ENCODE measurements at regions not wholly inside any gene's neighbourhood (a gene's known extent, or its start where the extent isn't known, plus 50 kb on each side); places are given as distances from the start of the nearest gene placed in this dataset.
"Not testable (repeated sequence)": the region's sequence is repeated elsewhere in the genome, so short reads cannot be mapped to it uniquely, and the experiment has no call there.

GRCh38 chr4:29966386-29966785 lies 753.8 kb upstream of the PCDH7 start:
- no peak overlapping the region for H3K4me3 Mint-ChIP-seq
- no peak overlapping the region for H3K27ac Mint-ChIP-seq
- no peaks in the 10 kb centered on the region for H3K27me3 Mint-ChIP-seq
- H3K9me3 Mint-ChIP-seq: peaks cover 0 to 5% of the 10 kb centered on the region in 2 donors
- ATAC-seq: no peak
- DNase-seq: no peak
- H3K4me1 Mint-ChIP-seq: no peaks in the 10 kb centered on the region

GRCh38 chr4:29970626-29971025 lies 749.5 kb upstream of the PCDH7 start:
- no peak for DNase-seq
- H3K27me3 Mint-ChIP-seq: no peaks in the 10 kb centered on the region

GRCh38 chr4:29972121-29972520 lies 748.0 kb upstream of the PCDH7 start:
- Mint-ChIP-seq H3K4me3 (no peak overlapping the region), H3K27ac (no peak overlapping the region), H3K27me3 (no peaks in the 10 kb centered on the region), H3K4me1 (no peaks in the 10 kb centered on the region), H3K9me3 (peaks cover 0 to 5% of the 10 kb centered on the region in 2 donors)
- ATAC-seq (no peak), DNase-seq (no peak)

More at GRCh38 chr4:29970626-29971025, 749.5 kb upstream of the PCDH7 start:
- ATAC-seq: no peak
- Mint-ChIP-seq H3K4me1 (no peaks in the 10 kb centered on the region), H3K9me3 (peaks cover 0 to 5% of the 10 kb centered on the region in 2 donors), H3K4me3 (no peak overlapping the region), H3K27ac (no peak overlapping the region)

GRCh38 chr4:29983890-29984289 lies 736.3 kb upstream of the PCDH7 start:
- no peak for ATAC-seq
- H3K4me3 Mint-ChIP-seq: no peak overlapping the region
- no peak for DNase-seq
- no peaks in the 10 kb centered on the region for H3K4me1 Mint-ChIP-seq
- H3K9me3 Mint-ChIP-seq: peaks cover 4 to 11% of the 10 kb centered on the region in 2 donors
- H3K27me3 Mint-ChIP-seq: no peaks in the 10 kb centered on the region
- H3K27ac Mint-ChIP-seq: no peak overlapping the region

GRCh38 chr4:30001628-30002027 lies 718.5 kb upstream of the PCDH7 start:
- ATAC-seq (no peak), DNase-seq (no peak)
- Mint-ChIP-seq H3K27me3 (no peaks in the 10 kb centered on the region), H3K4me3 (no peak overlapping the region), H3K4me1 (no peaks in the 10 kb centered on the region), H3K9me3 (peaks cover 6 to 8% of the 10 kb centered on the region in 2 donors), H3K27ac (no peak overlapping the region)

GRCh38 chr4:30002341-30002740 lies 717.8 kb upstream of the PCDH7 start:
- DNase-seq: no peak

GRCh38 chr4:30005995-30006394 lies 714.2 kb upstream of the PCDH7 start:
- Mint-ChIP-seq H3K27me3 (no peaks in the 10 kb centered on the region), H3K9me3 (peaks cover 19 to 24% of the 10 kb centered on the region in 2 donors), H3K27ac (no peak overlapping the region), H3K4me1 (no peaks in the 10 kb centered on the region), H3K4me3 (no peak overlapping the region)
- no peak for DNase-seq
- ATAC-seq: no peak

More at GRCh38 chr4:30002341-30002740, 717.8 kb upstream of the PCDH7 start:
- no peaks in the 10 kb centered on the region for H3K27me3 Mint-ChIP-seq
- no peak for ATAC-seq
- peaks cover 12 to 15% of the 10 kb centered on the region in 2 donors for H3K9me3 Mint-ChIP-seq
- H3K27ac Mint-ChIP-seq: no peak overlapping the region
- H3K4me3 Mint-ChIP-seq: no peak overlapping the region
- H3K4me1 Mint-ChIP-seq: no peaks in the 10 kb centered on the region

- ATAC-seq: no peak
- Mint-ChIP-seq H3K27ac (no peak overlapping the region), H3K27me3 (no peaks in the 10 kb centered on the region), H3K4me3 (no peak overlapping the region), H3K9me3 (peaks cover 9 to 10% of the 10 kb centered on the region in 2 donors), H3K4me1 (no peaks in the 10 kb centered on the region)
- DNase-seq: no peak
Observed at GRCh38 chr4:30024526-30024925, 695.6 kb upstream of the PCDH7 start.

- Mint-ChIP-seq H3K9me3 (peaks cover 10 to 17% of the 10 kb centered on the region in 2 donors), H3K27me3 (no peaks in the 10 kb centered on the region), H3K4me3 (no peak overlapping the region), H3K4me1 (no peaks in the 10 kb centered on the region), H3K27ac (no peak overlapping the region)
- no peak for DNase-seq
- ATAC-seq: no peak
Observed at GRCh38 chr4:30028826-30029225, 691.3 kb upstream of the PCDH7 start.

GRCh38 chr4:30056016-30056766 lies 664.0 kb upstream of the PCDH7 start:
- peaks cover 10 to 15% of the 10 kb centered on the region in 2 donors for H3K9me3 Mint-ChIP-seq
- ATAC-seq: no peak
- no peak overlapping the region for H3K4me3 Mint-ChIP-seq
- no peaks in the 10 kb centered on the region for H3K27me3 Mint-ChIP-seq
- no peak overlapping the region for H3K27ac Mint-ChIP-seq
- no peak for DNase-seq
- no peaks in the 10 kb centered on the region for H3K4me1 Mint-ChIP-seq

GRCh38 chr4:30068234-30068633 lies 651.9 kb upstream of the PCDH7 start:
- ATAC-seq (no peak), DNase-seq (no peak)
- Mint-ChIP-seq H3K4me3 (no peak overlapping the region), H3K9me3 (peaks cover 11 to 23% of the 10 kb centered on the region in 2 donors), H3K27ac (no peak overlapping the region), H3K27me3 (no peaks in the 10 kb centered on the region), H3K4me1 (no peaks in the 10 kb centered on the region)

- H3K4me3 Mint-ChIP-seq: no peak overlapping the region
- no peaks in the 10 kb centered on the region for H3K27me3 Mint-ChIP-seq
- H3K9me3 Mint-ChIP-seq: peaks cover 11 to 37% of the 10 kb centered on the region in 2 donors
- ATAC-seq (no peak), DNase-seq (no peak)
- no peaks in the 10 kb centered on the region for H3K4me1 Mint-ChIP-seq
- H3K27ac Mint-ChIP-seq: no peak overlapping the region
Observed at GRCh38 chr4:30073011-30073710, 647.0 kb upstream of the PCDH7 start.

GRCh38 chr4:30092420-30093128 lies 627.6 kb upstream of the PCDH7 start:
- peaks cover 10 to 25% of the 10 kb centered on the region in 2 donors for H3K9me3 Mint-ChIP-seq
- H3K27ac Mint-ChIP-seq, H3K4me3 Mint-ChIP-seq, ATAC-seq, H3K27me3 Mint-ChIP-seq, DNase-seq, H3K4me1 Mint-ChIP-seq: not testable (repeated sequence)

GRCh38 chr4:30094887-30095286 lies 625.3 kb upstream of the PCDH7 start:
- H3K4me3 Mint-ChIP-seq: no peak overlapping the region
- H3K4me1 Mint-ChIP-seq: no peaks in the 10 kb centered on the region
- H3K27me3 Mint-ChIP-seq: no peaks in the 10 kb centered on the region
- H3K9me3 Mint-ChIP-seq: peaks cover 3 to 26% of the 10 kb centered on the region in 2 donors
- no peak overlapping the region for H3K27ac Mint-ChIP-seq
- DNase-seq (no peak), ATAC-seq (no peak)

GRCh38 chr4:30103455-30103854 lies 616.7 kb upstream of the PCDH7 start:
- Mint-ChIP-seq H3K4me3 (no peak overlapping the region), H3K27me3 (no peaks in the 10 kb centered on the region), H3K9me3 (peaks cover 9 to 13% of the 10 kb centered on the region in 2 donors)

GRCh38 chr4:30116401-30116800 lies 603.8 kb upstream of the PCDH7 start:
- no peak overlapping the region for H3K4me3 Mint-ChIP-seq
- H3K4me1 Mint-ChIP-seq: no peaks in the 10 kb centered on the region
- no peak overlapping the region for H3K27ac Mint-ChIP-seq
- ATAC-seq: no peak
- DNase-seq: no peak
- H3K27me3 Mint-ChIP-seq: no peaks in the 10 kb centered on the region
- peaks cover 8 to 20% of the 10 kb centered on the region in 2 donors for H3K9me3 Mint-ChIP-seq

More at GRCh38 chr4:30103455-30103854, 616.7 kb upstream of the PCDH7 start:
- DNase-seq (no peak), ATAC-seq (no peak)
- Mint-ChIP-seq H3K27ac (no peak overlapping the region), H3K4me1 (no peaks in the 10 kb centered on the region)

Data from stimulated activated naive CD8-positive, alpha-beta T cell treated with anti-CD3 and anti-CD28 coated beads, Interleukin-15, amount 100 ng/mL, for 72 hours (primary cell).